SK-N-SH treated with all-trans-retinoic acid at 6 μM for 48 hours (cell line): ENCODE measurements at regions not wholly inside any gene's neighbourhood (a gene's known extent, or its start where the extent isn't known, plus 50 kb on each side); places are given as distances from the start of the nearest gene placed in this dataset.

ENCODE experiments used
- ATAC-seq: fragments of 200-7000 bp; cut with Tn5 transposase; 3 replicates; pipeline ENCODE4 v1.9.1; 2020; ENCODE audit warnings: mild to moderate bottlenecking, moderate library complexity
- ARNTL ChIP-seq: fragments of 450-650 bp; formaldehyde crosslinking; IDR thresholded peaks from 2 replicates; pipeline ENCODE4 v1.5.0; 2020; ENCODE audit warnings: low read depth, mild to moderate bottlenecking, moderate library complexity, borderline replicate concordance
- BACH2 ChIP-seq: fragments of 250-450 bp; sonication (Bioruptor Pico); IDR thresholded peaks from 2 replicates; pipeline ENCODE4 v1.9.0; 2021; ENCODE audit warnings: mild to moderate bottlenecking, borderline replicate concordance
- CREB5 ChIP-seq: fragments of 250-450 bp; sonication (Bioruptor Pico); IDR thresholded peaks from 2 replicates; pipeline ENCODE4 v1.5.1; 2020; ENCODE audit warnings: low read depth, mild to moderate bottlenecking, moderate library complexity
- CSDC2 ChIP-seq: fragments of 250-450 bp; sonication (Bioruptor Pico); IDR thresholded peaks from 2 replicates; pipeline ENCODE4 v1.5.0; 2020; ENCODE audit warnings: mild to moderate bottlenecking, moderate library complexity
- ESRRG ChIP-seq: fragments of 250-450 bp; sonication (Bioruptor Pico); IDR thresholded peaks from 2 replicates; pipeline ENCODE4 v1.6.1; 2021; ENCODE audit warnings: mild to moderate bottlenecking
- PATZ1 ChIP-seq: fragments of 250-450 bp; sonication (Bioruptor Pico); IDR thresholded peaks from 2 replicates; pipeline ENCODE4 v1.8.0; 2020; ENCODE audit warnings: mild to moderate bottlenecking, moderate library complexity, borderline replicate concordance
- PPARA ChIP-seq: fragments of 250-450 bp; sonication (Bioruptor Pico); IDR thresholded peaks from 2 replicates; pipeline ENCODE4 v1.5.0; 2020; ENCODE audit warnings: mild to moderate bottlenecking, borderline replicate concordance
- RARB ChIP-seq: fragments of 250-450 bp; sonication (Bioruptor Pico); IDR thresholded peaks from 2 replicates; pipeline ENCODE4 v1.8.0; 2021; ENCODE audit warnings: mild to moderate bottlenecking, moderate library complexity
- SNAI2 ChIP-seq: fragments of 250-450 bp; sonication (Bioruptor Pico); IDR thresholded peaks from 2 replicates; pipeline ENCODE4 v1.5.0; 2020; ENCODE audit warnings: mild to moderate bottlenecking, moderate library complexity
- TCF4 ChIP-seq: fragments of 250-450 bp; sonication (Bioruptor Pico); IDR thresholded peaks from 2 replicates; pipeline ENCODE4 v1.8.0; 2021; ENCODE audit warnings: mild to moderate bottlenecking, moderate library complexity, borderline replicate concordance
- TOX ChIP-seq: fragments of 250-450 bp; sonication (Bioruptor Pico); IDR thresholded peaks from 2 replicates; pipeline ENCODE4 v1.8.0; 2021; ENCODE audit warnings: mild to moderate bottlenecking, moderate library complexity, borderline replicate concordance
- TSHZ2 ChIP-seq: fragments of 250-450 bp; sonication (Bioruptor Pico); IDR thresholded peaks from 2 replicates; pipeline ENCODE4 v1.5.0; 2020; ENCODE audit warnings: mild to moderate bottlenecking, moderate library complexity
- ZC3H10 ChIP-seq: fragments of 250-450 bp; sonication (Bioruptor Pico); IDR thresholded peaks from 2 replicates; pipeline ENCODE4 v1.5.1; 2021; ENCODE audit warnings: mild to moderate bottlenecking, moderate library complexity
- ZFP3 ChIP-seq: fragments of 250-450 bp; sonication (Bioruptor Pico); IDR thresholded peaks from 2 replicates; pipeline ENCODE4 v1.5.0; 2020; ENCODE audit warnings: mild to moderate bottlenecking, moderate library complexity
- ZFP30 ChIP-seq: fragments of 450-650 bp; formaldehyde crosslinking; IDR thresholded peaks from 2 replicates; pipeline ENCODE4 v1.5.0; 2022; ENCODE audit warnings: mild to moderate bottlenecking, moderate library complexity
- ZNF565 ChIP-seq: fragments of 450-650 bp; formaldehyde crosslinking; conservative IDR thresholded peaks from 2 replicates; pipeline ENCODE4 v1.5.0; 2020; ENCODE audit warnings: low read depth, mild to moderate bottlenecking, moderate library complexity
- ZNF70 ChIP-seq: fragments of 450-650 bp; formaldehyde crosslinking; IDR thresholded peaks from 2 replicates; pipeline ENCODE4 v1.5.0; 2020; ENCODE audit warnings: mild to moderate bottlenecking, moderate library complexity
- ZNF8 ChIP-seq: fragments of 450-650 bp; formaldehyde crosslinking; IDR thresholded peaks from 2 replicates; pipeline ENCODE4 v1.5.0; 2020; ENCODE audit warnings: mild to moderate bottlenecking, moderate library complexity
- TF ChIP-seq, protein P1 (sequence below): fragments of 250-450 bp; sonication (Bioruptor Pico); IDR thresholded peaks from 2 replicates; pipeline ENCODE4 v1.8.0; 2021; ENCODE audit warnings: low read depth, mild to moderate bottlenecking, moderate library complexity, borderline replicate concordance
- TF ChIP-seq, protein P2 (sequence below): fragments of 250-450 bp; sonication (Bioruptor Pico); IDR thresholded peaks from 2 replicates; pipeline ENCODE4 v1.5.1; 2021; ENCODE audit warnings: mild to moderate bottlenecking, moderate library complexity

DNA sequence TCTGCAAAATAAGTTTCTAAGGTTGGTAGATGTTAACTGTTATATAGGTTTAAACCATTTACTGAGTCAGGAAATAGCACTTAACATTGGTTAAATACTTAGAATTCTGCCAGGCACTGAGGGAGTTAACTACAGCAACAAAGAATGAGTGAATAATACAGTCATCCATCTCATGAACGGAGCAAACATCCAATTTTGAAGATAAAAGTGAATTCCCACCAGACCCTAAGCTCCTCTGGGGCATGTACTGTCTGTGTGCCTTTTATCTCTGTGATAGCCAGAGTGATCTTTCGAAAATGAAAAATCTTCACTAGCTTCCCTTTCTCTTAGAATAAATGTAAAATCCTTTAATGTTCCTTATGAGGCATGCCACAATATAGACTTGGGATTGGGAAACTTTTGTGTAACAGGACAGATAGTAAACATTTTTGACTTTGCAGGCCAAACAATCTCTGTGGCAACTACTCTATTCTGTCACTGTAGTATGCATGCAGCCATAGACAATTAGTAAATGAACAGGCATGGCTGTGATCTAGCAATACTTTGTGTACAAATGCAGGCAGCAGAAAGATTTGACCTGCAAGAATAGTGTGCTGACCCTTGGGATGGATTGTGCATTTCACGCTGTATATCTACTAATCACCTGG, 294.5 kb upstream of the LMCD1 start:
- ATAC-seq: no peak
- TF ChIP-seq TCF4 (CRISPR knock-in tag) (no peak), ZFP3 (CRISPR knock-in tag) (no peak), TOX (CRISPR knock-in tag) (no peak), SNAI2 (no peak), CREB5 (CRISPR knock-in tag) (no peak), PPARA (no peak), ZNF8 (CRISPR knock-in tag) (no peak), ZFP30 (no peak), ESRRG (CRISPR knock-in tag) (no peak), PATZ1 (CRISPR knock-in tag) (no peak), ARNTL (CRISPR knock-in tag) (no peak), RARB (CRISPR knock-in tag) (no peak), BACH2 (CRISPR knock-in tag) (no peak), ZNF565 (CRISPR knock-in tag) (no peak), TSHZ2 (CRISPR knock-in tag) (no peak), ZNF70 (CRISPR knock-in tag) (no peak)
- TF ChIP-seq, protein P1, sequence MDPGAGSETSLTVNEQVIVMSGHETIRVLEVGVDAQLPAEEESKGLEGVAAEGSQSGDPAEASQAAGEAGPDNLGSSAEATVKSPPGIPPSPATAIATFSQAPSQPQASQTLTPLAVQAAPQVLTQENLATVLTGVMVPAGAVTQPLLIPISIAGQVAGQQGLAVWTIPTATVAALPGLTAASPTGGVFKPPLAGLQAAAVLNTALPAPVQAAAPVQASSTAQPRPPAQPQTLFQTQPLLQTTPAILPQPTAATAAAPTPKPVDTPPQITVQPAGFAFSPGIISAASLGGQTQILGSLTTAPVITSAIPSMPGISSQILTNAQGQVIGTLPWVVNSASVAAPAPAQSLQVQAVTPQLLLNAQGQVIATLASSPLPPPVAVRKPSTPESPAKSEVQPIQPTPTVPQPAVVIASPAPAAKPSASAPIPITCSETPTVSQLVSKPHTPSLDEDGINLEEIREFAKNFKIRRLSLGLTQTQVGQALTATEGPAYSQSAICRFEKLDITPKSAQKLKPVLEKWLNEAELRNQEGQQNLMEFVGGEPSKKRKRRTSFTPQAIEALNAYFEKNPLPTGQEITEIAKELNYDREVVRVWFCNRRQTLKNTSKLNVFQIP (CRISPR knock-in tag): no peak

GRCh38 chr3:8210882-8211341, 290.7 kb upstream of the LMCD1 start:
- ATAC-seq: no peak
- TF ChIP-seq CSDC2 (CRISPR knock-in tag) (no peak), ARNTL (CRISPR knock-in tag) (no peak), PATZ1 (CRISPR knock-in tag) (no peak), CREB5 (CRISPR knock-in tag) (no peak), TCF4 (CRISPR knock-in tag) (no peak), PPARA (no peak), RARB (CRISPR knock-in tag) (no peak), SNAI2 (no peak), ZC3H10 (no peak), TSHZ2 (CRISPR knock-in tag) (no peak), ZFP3 (CRISPR knock-in tag) (no peak), ZNF565 (CRISPR knock-in tag) (no peak), ZFP30 (no peak)
- TF ChIP-seq, protein P2, sequence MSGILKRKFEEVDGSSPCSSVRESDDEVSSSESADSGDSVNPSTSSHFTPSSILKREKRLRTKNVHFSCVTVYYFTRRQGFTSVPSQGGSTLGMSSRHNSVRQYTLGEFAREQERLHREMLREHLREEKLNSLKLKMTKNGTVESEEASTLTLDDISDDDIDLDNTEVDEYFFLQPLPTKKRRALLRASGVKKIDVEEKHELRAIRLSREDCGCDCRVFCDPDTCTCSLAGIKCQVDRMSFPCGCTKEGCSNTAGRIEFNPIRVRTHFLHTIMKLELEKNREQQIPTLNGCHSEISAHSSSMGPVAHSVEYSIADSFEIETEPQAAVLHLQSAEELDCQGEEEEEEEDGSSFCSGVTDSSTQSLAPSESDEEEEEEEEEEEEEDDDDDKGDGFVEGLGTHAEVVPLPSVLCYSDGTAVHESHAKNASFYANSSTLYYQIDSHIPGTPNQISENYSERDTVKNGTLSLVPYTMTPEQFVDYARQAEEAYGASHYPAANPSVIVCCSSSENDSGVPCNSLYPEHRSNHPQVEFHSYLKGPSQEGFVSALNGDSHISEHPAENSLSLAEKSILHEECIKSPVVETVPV: no peak
- TF ChIP-seq, protein P1 (CRISPR knock-in tag): no peak
